ENCODE measurements at regions not wholly inside any gene's neighbourhood (a gene's known extent, or its start where the extent isn't known, plus 50 kb on each side); places are given as distances from the start of the nearest gene placed in this dataset.
"Not testable (repeated sequence)": the region's sequence is repeated elsewhere in the genome, so short reads cannot be mapped to it uniquely, and the experiment has no call there.

- DNase-seq (ENCODE audit: low read depth in 2 of 2): no peak
These were observed 905.8 kb upstream of the AUTS2 start for GRCh38 chr7:68692511-68692910.

- DNase-seq (ENCODE audit: low read depth in 2 of 2): no peak
These were observed 903.6 kb upstream of the AUTS2 start for GRCh38 chr7:68694656-68695055.

- DNase-seq (ENCODE audit: low read depth in 2 of 2): no peak
These were observed 900.4 kb upstream of the AUTS2 start for GRCh38 chr7:68697796-68698280.

GRCh38 chr7:68699090-68699711 is 899.1 kb upstream of the AUTS2 start:
- no peak for DNase-seq (ENCODE audit: low read depth in 2 of 2)

GRCh38 chr7:68700414-68700813 is 897.9 kb upstream of the AUTS2 start:
- DNase-seq (ENCODE audit: low read depth in 2 of 2): no peak

DNA sequence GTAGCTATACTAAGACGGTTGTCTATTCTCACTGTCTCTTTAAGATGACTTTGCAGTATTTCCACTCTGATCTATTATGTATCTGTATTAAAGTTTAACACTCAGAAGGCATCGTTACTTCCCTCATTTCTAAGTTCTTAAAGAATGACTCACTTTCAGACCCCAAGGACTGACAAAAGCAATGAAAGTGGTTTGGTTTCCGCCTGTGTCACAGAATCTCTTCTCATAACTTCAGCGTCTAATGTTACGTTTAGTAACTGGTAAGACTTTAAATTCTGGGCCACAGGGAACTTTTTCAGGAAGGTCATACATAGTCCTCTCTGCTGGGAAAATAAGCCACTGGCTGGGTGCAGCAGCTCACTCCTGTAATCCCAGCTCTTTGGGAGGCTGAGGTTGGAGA is 892.0 kb upstream of the AUTS2 start:
- no peak for DNase-seq (ENCODE audit: low read depth in 2 of 2)

DNA sequence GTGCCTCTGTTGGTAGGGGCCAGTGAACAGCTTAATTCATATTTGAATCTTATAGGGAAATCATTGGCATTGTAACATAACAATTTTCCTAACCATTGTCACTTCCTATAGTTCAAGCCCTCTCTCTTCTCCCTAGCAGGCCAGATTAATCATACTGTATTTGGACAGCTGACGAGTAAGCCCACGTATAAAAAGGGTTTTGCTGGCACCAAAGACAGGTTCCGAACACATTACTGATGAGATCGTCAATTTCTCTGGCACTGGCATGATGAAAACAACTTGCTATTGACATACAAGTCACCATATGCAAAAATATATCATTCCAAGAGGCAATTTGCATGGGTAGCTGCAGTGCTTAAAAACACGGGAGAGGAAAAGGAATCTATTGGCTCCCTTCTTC is 891.1 kb upstream of the AUTS2 start:
- no peak for DNase-seq (ENCODE audit: low read depth in 2 of 2)

DNA sequence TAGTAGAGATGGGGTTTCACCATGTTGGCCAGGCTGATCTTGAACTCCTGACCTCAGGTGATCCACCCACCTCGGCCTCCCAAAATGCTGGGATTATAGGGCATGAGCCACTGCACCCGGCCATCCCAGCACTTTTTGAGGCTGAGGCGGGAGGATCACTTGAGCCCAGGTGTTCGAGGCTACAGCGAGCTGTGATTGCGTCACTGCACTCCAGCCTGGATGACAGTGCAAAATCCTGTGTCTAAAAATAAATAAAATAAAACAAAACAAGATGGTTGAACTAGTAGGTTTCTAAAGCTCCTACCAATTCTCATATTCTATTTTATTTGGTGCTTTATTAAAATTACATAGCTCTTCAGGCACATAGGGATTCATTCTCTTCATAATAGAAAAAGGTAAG is 890.3 kb upstream of the AUTS2 start:
- DNase-seq (ENCODE audit: low read depth in 2 of 2): no peak

GRCh38 chr7:68712956-68713495 is 885.2 kb upstream of the AUTS2 start:
- no peak for DNase-seq (ENCODE audit: low read depth in 2 of 2)

DNA sequence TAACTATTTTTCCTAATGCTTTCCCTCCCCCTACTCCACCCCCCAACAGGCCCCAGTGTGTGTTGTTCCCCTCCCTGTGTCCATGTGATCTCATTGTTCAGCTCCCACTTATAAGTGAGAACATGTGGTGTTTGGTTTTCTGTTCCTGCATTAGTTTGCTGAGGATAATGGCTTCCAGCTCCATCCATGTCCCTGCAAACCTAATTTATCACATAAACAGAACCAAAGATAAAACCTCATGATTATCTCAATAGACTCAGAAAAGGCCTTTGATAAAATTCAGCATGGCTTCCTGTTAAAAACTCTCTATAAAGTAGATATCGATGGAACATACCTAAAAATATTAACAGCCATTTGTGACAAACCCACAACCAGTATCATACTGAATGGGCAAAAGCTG is 884.1 kb upstream of the AUTS2 start:
- not testable (repeated sequence) for DNase-seq (ENCODE audit: low read depth in 2 of 2)

DNA sequence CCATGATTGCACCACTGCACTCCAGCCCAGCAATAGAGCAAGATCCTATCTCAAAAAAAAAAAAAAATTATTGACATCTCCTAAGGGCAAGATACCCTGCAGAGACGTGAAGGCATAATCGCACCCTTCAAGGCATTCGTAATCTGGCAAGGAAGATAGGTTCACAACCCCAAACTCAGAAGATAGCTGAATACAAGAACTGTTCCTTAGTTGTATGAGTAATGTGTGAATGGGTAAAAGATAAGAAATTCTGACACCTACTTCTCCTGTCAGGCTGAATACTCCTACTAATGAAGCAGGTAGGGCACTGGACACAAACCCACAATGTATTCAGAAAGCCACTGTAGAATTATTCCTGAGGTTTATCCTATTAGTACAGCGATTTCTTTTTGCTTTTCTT is 882.4 kb upstream of the AUTS2 start:
- no peak for DNase-seq (ENCODE audit: low read depth in 2 of 2)

DNA sequence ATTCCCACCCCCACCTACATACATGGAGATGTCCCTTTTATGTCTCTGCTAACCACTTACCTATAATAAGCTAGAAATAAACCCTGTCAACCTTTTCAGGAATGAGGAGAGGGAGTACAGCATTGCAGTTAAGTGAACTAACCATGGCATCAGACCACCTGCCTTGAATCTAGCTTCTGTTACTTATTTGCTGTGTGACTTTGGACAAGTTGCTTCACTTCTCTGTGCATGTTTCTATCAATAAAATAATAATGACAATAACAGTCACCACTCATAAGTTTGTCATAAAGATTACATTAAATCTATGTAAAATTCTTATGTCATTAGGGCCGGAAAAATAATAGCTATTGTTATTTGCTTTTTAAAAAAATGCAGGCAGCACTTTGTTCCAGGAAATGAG is 881.1 kb upstream of the AUTS2 start:
- no peak for DNase-seq (ENCODE audit: low read depth in 2 of 2)

GRCh38 chr7:68718097-68718551 is 880.2 kb upstream of the AUTS2 start:
- no peak for DNase-seq (ENCODE audit: low read depth in 2 of 2)

DNA sequence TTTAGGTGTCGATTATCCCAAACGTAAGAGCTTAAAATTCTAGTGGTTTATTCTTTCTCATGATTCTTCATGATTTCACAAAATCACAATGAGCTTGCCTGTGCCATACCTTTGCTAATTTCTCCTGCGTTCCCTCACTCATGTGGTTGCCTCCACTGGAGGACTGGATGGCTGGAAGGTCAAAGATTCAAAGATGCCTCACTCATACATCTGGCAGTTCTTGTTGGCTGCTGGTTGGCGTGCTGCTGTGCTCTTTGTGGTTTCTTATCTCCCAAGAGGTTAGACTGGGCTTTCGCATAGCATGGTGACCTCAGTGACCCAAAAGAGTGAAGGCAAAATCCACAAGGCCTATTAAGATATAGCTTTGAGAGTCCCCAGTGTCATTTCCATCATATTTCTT is 877.6 kb upstream of the AUTS2 start:
- no peak for DNase-seq (ENCODE audit: low read depth in 2 of 2)

DNA sequence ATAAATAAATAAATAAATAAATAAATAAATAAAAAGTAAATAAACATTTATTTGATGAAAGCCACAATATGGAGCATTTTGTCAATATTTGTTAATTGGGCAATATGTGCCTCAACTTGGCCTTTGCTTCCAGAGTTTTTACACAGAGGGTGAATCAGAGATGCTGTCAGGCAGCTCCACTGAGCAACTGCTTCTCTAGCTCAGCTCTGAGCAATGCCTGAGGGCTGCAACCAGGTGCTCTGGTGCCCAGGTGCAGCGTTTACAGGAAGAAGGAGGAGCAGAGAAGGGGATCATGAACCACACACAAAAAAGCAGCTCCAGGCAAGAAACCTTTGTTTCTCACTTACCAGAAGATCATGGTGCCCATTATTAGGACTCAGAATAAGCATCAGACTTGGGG is 876.2 kb upstream of the AUTS2 start:
- no peak for DNase-seq (ENCODE audit: low read depth in 2 of 2)

DNA sequence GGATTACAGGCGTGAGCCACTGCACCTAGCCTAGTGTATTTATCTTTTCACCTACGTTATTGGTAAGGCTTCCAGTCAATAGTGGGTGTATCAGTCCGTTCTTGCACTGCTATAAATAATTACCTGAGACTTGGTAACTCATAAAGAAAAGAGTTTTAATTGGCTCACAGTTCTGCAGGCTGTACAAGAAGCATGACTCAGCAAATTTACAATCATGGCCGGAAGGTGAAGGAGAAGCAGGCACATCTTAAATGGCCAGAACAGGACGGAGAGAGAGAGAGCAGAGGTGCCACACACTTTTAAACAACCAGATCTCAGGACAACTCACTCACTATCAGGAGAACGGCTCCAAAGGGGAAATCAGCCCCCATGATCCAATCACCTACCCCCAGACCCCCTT is 873.3 kb upstream of the AUTS2 start:
- no peak for DNase-seq (ENCODE audit: low read depth in 2 of 2)

- DNase-seq (ENCODE audit: low read depth in 2 of 2): no peak
These were observed 872.2 kb upstream of the AUTS2 start for GRCh38 chr7:68725843-68726785.

GRCh38 chr7:68728720-68729119 is 869.6 kb upstream of the AUTS2 start:
- not testable (repeated sequence) for DNase-seq (ENCODE audit: low read depth in 2 of 2)

DNA sequence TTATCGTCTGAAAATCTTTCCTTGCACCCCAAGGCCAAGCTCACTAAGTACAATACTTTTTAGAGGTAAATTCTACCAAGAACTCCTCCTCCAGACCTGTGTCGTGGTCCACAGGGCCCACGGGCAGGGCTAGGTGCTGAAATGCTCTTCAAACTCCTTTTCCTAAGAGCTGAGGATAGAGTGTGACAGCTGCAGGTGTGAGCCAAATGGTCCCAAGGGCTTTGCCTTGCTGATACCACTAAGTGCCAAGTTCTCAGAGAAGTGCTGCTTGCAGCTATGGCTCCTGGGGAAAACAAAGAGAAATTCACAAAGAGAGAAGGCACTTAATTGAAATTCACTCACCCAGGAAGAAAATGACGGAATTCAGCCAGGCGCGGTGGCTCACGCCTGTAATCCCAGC is 868.9 kb upstream of the AUTS2 start:
- no peak for DNase-seq (ENCODE audit: low read depth in 2 of 2)

- DNase-seq (ENCODE audit: low read depth in 2 of 2): no peak
These were observed 868.1 kb upstream of the AUTS2 start for GRCh38 chr7:68730194-68730593.

DNA sequence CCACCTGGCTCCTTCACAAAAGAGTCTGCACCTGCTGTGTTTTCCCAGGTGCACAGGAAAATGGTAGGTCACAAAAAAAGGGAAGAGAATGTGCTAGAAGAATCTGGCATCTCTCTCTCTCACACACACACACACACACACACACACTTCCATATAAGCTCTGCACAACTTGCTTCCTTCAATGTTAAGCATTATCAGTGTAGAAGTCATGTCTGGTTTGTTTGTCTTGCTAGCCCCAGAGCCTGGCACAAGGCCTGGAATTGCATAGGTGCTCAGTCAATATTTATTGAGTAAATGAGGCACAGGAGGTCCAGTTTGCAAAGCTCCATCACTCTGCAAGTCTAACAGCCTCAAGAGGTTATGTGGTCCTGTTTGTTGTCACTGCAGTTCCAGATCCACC is 867.3 kb upstream of the AUTS2 start:
- DNase-seq (ENCODE audit: low read depth in 2 of 2): no peak

DNA sequence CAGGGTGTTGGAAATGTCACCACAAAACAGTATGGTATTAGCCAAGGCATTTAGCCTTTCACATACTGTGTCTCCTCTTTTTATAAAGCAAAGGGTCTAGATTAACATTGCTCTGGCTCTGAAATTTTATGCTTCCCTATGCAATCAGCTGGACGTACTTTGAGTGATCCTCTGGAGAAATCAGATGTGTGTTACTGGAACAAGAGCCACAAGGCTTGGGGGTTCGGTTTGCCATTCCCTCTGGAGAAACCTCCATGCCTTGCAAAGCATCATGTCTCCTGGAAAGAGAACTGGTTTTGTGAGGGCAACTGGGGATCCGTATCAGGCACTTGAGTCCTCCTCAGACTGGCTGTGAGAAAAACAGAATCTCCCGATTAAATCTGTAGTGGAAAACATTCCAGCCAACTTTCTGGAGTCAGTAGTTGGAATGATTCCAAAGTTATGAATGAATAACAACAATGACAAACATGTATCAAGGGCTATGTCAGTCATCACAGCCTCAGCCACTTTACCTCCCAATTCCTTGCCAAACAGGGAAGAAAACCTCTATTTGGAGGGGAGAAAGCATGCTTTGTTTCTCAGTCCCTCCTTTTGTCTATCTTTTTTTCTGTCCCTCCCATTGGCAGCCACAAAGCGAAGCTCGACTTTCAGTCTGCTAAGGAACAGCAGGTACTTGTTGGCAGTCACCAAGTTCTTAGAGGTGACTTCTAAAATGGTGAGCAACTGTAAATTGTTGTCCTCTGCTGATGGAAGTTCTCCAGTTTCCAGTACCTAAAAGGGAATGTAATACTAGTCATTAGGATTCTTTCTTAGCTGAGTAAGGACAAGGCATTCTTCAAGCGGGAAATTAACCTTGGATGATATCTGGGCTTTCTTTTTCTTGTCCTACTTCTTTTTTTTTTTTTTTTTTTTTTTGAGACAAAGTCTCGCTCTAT is 864.8 kb upstream of the AUTS2 start:
- DNase-seq (ENCODE audit: low read depth in 2 of 2): no peak
